H9 (cell line): ENCODE measurements at regions not wholly inside any gene's neighbourhood (a gene's known extent, or its start where the extent isn't known, plus 50 kb on each side); places are given as distances from the start of the nearest gene placed in this dataset.

Experiments
- DNase-seq: peaks from one replicate; pipeline ENCODE4 v3.0.0-alpha.2; 2017
- H2AFZ ChIP-seq: one replicate; pipeline ENCODE4 v1.6.1; 2013; ENCODE audit warnings: mild to moderate bottlenecking, low read length, control low read depth, moderate library complexity
- H2AK5ac ChIP-seq: 2 replicates; pipeline ENCODE4 v1.6.1; 2013; ENCODE audit warnings: low read length, control low read depth, mixed read lengths; ENCODE audit not compliant: insufficient read length
- H2BK120ac ChIP-seq: one replicate; pipeline ENCODE4 v1.6.1; 2013; ENCODE audit warnings: low read depth, mild to moderate bottlenecking, low read length, control low read depth, inconsistent platforms; ENCODE audit not compliant: poor library complexity, severe bottlenecking
- H2BK12ac ChIP-seq: 2 replicates; pipeline ENCODE4 v1.6.1; 2013; ENCODE audit warnings: low read length, control low read depth, mixed read lengths, low read depth; ENCODE audit not compliant: insufficient read length
- H2BK15ac ChIP-seq: 2 replicates; pipeline ENCODE4 v1.6.1; 2013; ENCODE audit warnings: low read depth, low read length, control low read depth
- H2BK20ac ChIP-seq: one replicate; pipeline ENCODE4 v1.6.1; 2013; ENCODE audit warnings: low read depth, mild to moderate bottlenecking, low read length, control low read depth, inconsistent platforms; ENCODE audit not compliant: poor library complexity, severe bottlenecking
- H2BK5ac ChIP-seq: 2 replicates; pipeline ENCODE4 v1.6.1; 2013; ENCODE audit warnings: low read length, control low read depth, mixed read lengths; ENCODE audit not compliant: insufficient read length
- H3K14ac ChIP-seq: 2 replicates; pipeline ENCODE4 v1.6.1; 2013; ENCODE audit warnings: low read length, control low read depth; ENCODE audit not compliant: insufficient read depth
- H3K18ac ChIP-seq: 2 replicates; pipeline ENCODE4 v1.6.1; 2013; ENCODE audit warnings: low read depth, mild to moderate bottlenecking, mixed read lengths, low read length, control low read depth; ENCODE audit not compliant: insufficient read length
- H3K23ac ChIP-seq: 2 replicates; pipeline ENCODE4 v1.6.1; 2013; ENCODE audit warnings: low read length, control low read depth, mixed read lengths, low read depth; ENCODE audit not compliant: insufficient read length
- H3K23me2 ChIP-seq: 2 replicates; pipeline ENCODE4 v1.6.1; 2013; ENCODE audit warnings: low read depth, mild to moderate bottlenecking, mixed read lengths, low read length, control low read depth; ENCODE audit not compliant: insufficient read length, poor library complexity, severe bottlenecking
- H3K27ac ChIP-seq: 2 replicates; pipeline ENCODE4 v1.5.1; 2013; ENCODE audit warnings: low read length, control low read depth, mixed read lengths, low read depth; ENCODE audit not compliant: insufficient read length
- H3K27me3 ChIP-seq: 2 replicates; pipeline ENCODE4 v1.6.1; 2013; ENCODE audit warnings: low read length, control low read depth, inconsistent platforms; ENCODE audit not compliant: insufficient read depth
- H3K4ac ChIP-seq: 2 replicates; pipeline ENCODE4 v1.6.1; 2013; ENCODE audit warnings: low read depth, mild to moderate bottlenecking, control low read depth, inconsistent platforms, low read length, moderate library complexity
- H3K4me1 ChIP-seq: 2 replicates; pipeline ENCODE4 v1.6.1; 2013; ENCODE audit warnings: low read length, control low read depth, inconsistent platforms; ENCODE audit not compliant: insufficient read depth
- H3K4me2 ChIP-seq: 2 replicates; pipeline ENCODE4 v1.6.1; 2013; ENCODE audit warnings: low read length, control low read depth, mixed read lengths; ENCODE audit not compliant: insufficient read length, insufficient read depth
- H3K56ac ChIP-seq: 2 replicates; pipeline ENCODE4 v1.6.1; 2013; ENCODE audit warnings: low read depth, mild to moderate bottlenecking, mixed read lengths, low read length, control low read depth; ENCODE audit not compliant: insufficient read length
- H3K79me1 ChIP-seq: 2 replicates; pipeline ENCODE4 v1.6.1; 2013; ENCODE audit warnings: low read depth, mild to moderate bottlenecking, moderate library complexity, low read length, control low read depth, inconsistent platforms; ENCODE audit not compliant: insufficient read depth, poor library complexity, severe bottlenecking
- H3K79me2 ChIP-seq: 2 replicates; pipeline ENCODE4 v1.6.1; 2013; ENCODE audit warnings: low read length, control low read depth, inconsistent platforms; ENCODE audit not compliant: insufficient read depth
- H3K9ac ChIP-seq: 2 replicates; pipeline ENCODE4 v1.6.1; 2013; ENCODE audit warnings: low read length, control low read depth, mixed read lengths; ENCODE audit not compliant: insufficient read length; ENCODE audit errors: extremely low read depth
- H3K9me3 ChIP-seq: one replicate; pipeline ENCODE4 v1.6.1; 2013; ENCODE audit warnings: low read depth, low read length, inconsistent platforms; ENCODE audit not compliant: control insufficient read depth
- H3T11ph ChIP-seq: one replicate; pipeline ENCODE4 v1.6.1; 2013; ENCODE audit warnings: mild to moderate bottlenecking, low read length, control low read depth, inconsistent platforms
- H4K20me1 ChIP-seq: one replicate; pipeline ENCODE4 v1.6.1; 2013; ENCODE audit not compliant: control insufficient read depth, insufficient read length, insufficient read depth
- H4K5ac ChIP-seq: 2 replicates; pipeline ENCODE4 v1.6.1; 2013; ENCODE audit warnings: low read depth, mild to moderate bottlenecking, mixed read lengths, low read length, control low read depth; ENCODE audit not compliant: insufficient read length
- H4K8ac ChIP-seq: replicated peaks from 2 replicates; pipeline ENCODE4 v1.6.1; 2013; ENCODE audit warnings: low read length, control low read depth, mixed read lengths, low read depth; ENCODE audit not compliant: insufficient read length
- H4K91ac ChIP-seq: 2 replicates; pipeline ENCODE4 v1.6.1; 2013; ENCODE audit warnings: low read depth, mild to moderate bottlenecking, moderate library complexity, mixed read lengths, low read length, control low read depth; ENCODE audit not compliant: insufficient read length
- H3K27ac Mint-ChIP-seq, 3 experiments: 2 replicates in 2 of 3; 3 replicates in 1 of 3; pipeline ENCODE4 v1.8.0; 2020 to 2021; ENCODE audit warnings: mixed read lengths in 3 of 3, mild to moderate bottlenecking in 1 of 3, moderate library complexity in 1 of 3
- H3K27me3 Mint-ChIP-seq: 2 replicates; pipeline ENCODE4 v1.8.0; 2021; ENCODE audit warnings: low read depth, mild to moderate bottlenecking, moderate library complexity, mixed read lengths
- H3K36me3 Mint-ChIP-seq, 3 experiments: 2 replicates in 2 of 3; 3 replicates in 1 of 3; pipeline ENCODE4 v1.8.0; 2020 to 2021; ENCODE audit warnings: low read depth in 3 of 3, mixed read lengths in 3 of 3; ENCODE audit not compliant: insufficient read depth in 1 of 3
- H3K4me1 Mint-ChIP-seq, 2 experiments: 2 replicates each; pipeline ENCODE4 v1.8.0; 2020; ENCODE audit warnings: mixed read lengths in 2 of 2
- H3K4me3 Mint-ChIP-seq, 2 experiments: 2 replicates in 1 of 2; 3 replicates in 1 of 2; pipeline ENCODE4 v1.8.0; 2020 to 2021; ENCODE audit warnings: mild to moderate bottlenecking in 2 of 2, mixed read lengths in 2 of 2, moderate library complexity in 1 of 2
- H3K9me3 Mint-ChIP-seq, 2 experiments: 2 replicates in 1 of 2; 3 replicates in 1 of 2; pipeline ENCODE4 v1.8.0; 2020; ENCODE audit warnings: mild to moderate bottlenecking in 2 of 2, mixed read lengths in 2 of 2, moderate library complexity in 1 of 2
- CTCF ChIP-seq: fragments of 200-600 bp; sonication (generic); conservative IDR thresholded peaks from 3 replicates; pipeline ENCODE4 v1.8.0; 2021; ENCODE audit warnings: antibody characterized with exemption, mild to moderate bottlenecking
- WGBS: extraction: QIAGEN DNeasy Blood & Tissue Kit; methylation state at CpG from one replicate; pipeline ENCODE4 v1.1.7; 2013; ENCODE audit warnings: missing lambda C conversion rate, low lambda C conversion rate, mixed read lengths; ENCODE audit not compliant: insufficient read length; ENCODE audit errors: extremely low coverage; 5-methylcytosine and 5-hydroxymethylcytosine counted together

GRCh38 chr5:172553167-172553566, 87.9 kb upstream of the NEURL1B start:
- H3K4me2 ChIP-seq: no peak overlapping the region
- no peaks in the 10 kb centered on the region for H3K9me3 ChIP-seq
- no peak overlapping the region for H4K5ac ChIP-seq
- H3K18ac ChIP-seq: no peak overlapping the region
- H2AK5ac ChIP-seq: no peak overlapping the region
- no peaks in the 10 kb centered on the region for H3K79me2 ChIP-seq
- no peak overlapping the region for H3K4ac ChIP-seq
- Mint-ChIP-seq H3K4me1 (peaks cover 4 to 34% of the 10 kb centered on the region in 2 experiments; a peak in 3 of 4 replicates), H3K27me3 (peaks cover 9% of the 10 kb centered on the region), H3K27ac (no peak overlapping the region), H3K9me3 (no peaks in the 10 kb centered on the region), H3K4me3 (no peak overlapping the region), H3K36me3 (peaks cover 0 to 2% (median 0%) of the 10 kb centered on the region in 3 experiments; a peak in 1 of 7 replicates)
- no peak overlapping the region for H4K8ac ChIP-seq
- H4K20me1 ChIP-seq: no peaks in the 10 kb centered on the region
- H3K23me2 ChIP-seq: no peaks in the 10 kb centered on the region
- no peak overlapping the region for H2AFZ ChIP-seq
- no peaks in the 10 kb centered on the region for H3K27me3 ChIP-seq
- H3K4me1 ChIP-seq: no peaks in the 10 kb centered on the region
- H4K91ac ChIP-seq: no peak overlapping the region
- H2BK12ac ChIP-seq: no peak overlapping the region
- no peak overlapping the region for H2BK5ac ChIP-seq
- no peak overlapping the region for H3K27ac ChIP-seq
- H3T11ph ChIP-seq: no peak overlapping the region
- H3K79me1 ChIP-seq: no peaks in the 10 kb centered on the region
- H2BK15ac ChIP-seq: no peak overlapping the region
- H2BK120ac ChIP-seq: no peak overlapping the region
- no peak overlapping the region for H3K9ac ChIP-seq
- H3K56ac ChIP-seq: no peak overlapping the region
- H3K23ac ChIP-seq: no peak overlapping the region
- TF ChIP-seq CTCF: no peak
- H2BK20ac ChIP-seq: no peak overlapping the region
- no peak for DNase-seq
- no CpG with 5 or more reads among the region's 2 CpGs for WGBS
- H3K14ac ChIP-seq: no peak overlapping the region
